GM06990 (cell line): ENCODE measurements at regions not wholly inside any gene's neighbourhood (a gene's known extent, or its start where the extent isn't known, plus 50 kb on each side); places are given as distances from the start of the nearest gene placed in this dataset.

ENCODE experiments used
- DNase-seq: peaks from one replicate; pipeline ENCODE4 v3.0.0-alpha.2; 2011; ENCODE audit not compliant: insufficient read length; ENCODE audit errors: extremely low read depth
- H3K27me3 ChIP-seq: replicated peaks from 2 replicates; pipeline ENCODE4 v1.6.0; 2011; ENCODE audit warnings: low read length; ENCODE audit not compliant: control insufficient read depth, insufficient read depth
- H3K36me3 ChIP-seq: 2 replicates; pipeline ENCODE4 v1.5.1; 2011; ENCODE audit warnings: low read length; ENCODE audit not compliant: control insufficient read depth, insufficient read depth
- H3K4me3 ChIP-seq: replicated peaks from 2 replicates; pipeline ENCODE4 v1.5.1; 2011; ENCODE audit warnings: low read depth, mild to moderate bottlenecking, control low read depth, low read length
- TF ChIP-seq, protein P1 (sequence below): IDR thresholded peaks from 2 replicates; pipeline ENCODE4 v1.5.1; 2011; ENCODE audit warnings: low read length, control low read depth, mild to moderate bottlenecking, inconsistent platforms; ENCODE audit not compliant: insufficient read depth, poor library complexity, severe bottlenecking

GRCh38 chr5:13003457-13003856 lies 941.0 kb downstream of the DNAH5 start:
- H3K36me3 ChIP-seq, result no peaks in the 10 kb centered on the region
- no peaks in the 10 kb centered on the region for H3K27me3 ChIP-seq
- TF ChIP-seq, protein P1, sequence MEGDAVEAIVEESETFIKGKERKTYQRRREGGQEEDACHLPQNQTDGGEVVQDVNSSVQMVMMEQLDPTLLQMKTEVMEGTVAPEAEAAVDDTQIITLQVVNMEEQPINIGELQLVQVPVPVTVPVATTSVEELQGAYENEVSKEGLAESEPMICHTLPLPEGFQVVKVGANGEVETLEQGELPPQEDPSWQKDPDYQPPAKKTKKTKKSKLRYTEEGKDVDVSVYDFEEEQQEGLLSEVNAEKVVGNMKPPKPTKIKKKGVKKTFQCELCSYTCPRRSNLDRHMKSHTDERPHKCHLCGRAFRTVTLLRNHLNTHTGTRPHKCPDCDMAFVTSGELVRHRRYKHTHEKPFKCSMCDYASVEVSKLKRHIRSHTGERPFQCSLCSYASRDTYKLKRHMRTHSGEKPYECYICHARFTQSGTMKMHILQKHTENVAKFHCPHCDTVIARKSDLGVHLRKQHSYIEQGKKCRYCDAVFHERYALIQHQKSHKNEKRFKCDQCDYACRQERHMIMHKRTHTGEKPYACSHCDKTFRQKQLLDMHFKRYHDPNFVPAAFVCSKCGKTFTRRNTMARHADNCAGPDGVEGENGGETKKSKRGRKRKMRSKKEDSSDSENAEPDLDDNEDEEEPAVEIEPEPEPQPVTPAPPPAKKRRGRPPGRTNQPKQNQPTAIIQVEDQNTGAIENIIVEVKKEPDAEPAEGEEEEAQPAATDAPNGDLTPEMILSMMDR, result no peak
- H3K4me3 ChIP-seq, result no peak overlapping the region
- no peak for DNase-seq

GRCh38 chr5:12999667-13000066 lies 944.8 kb downstream of the DNAH5 start:
- H3K36me3 ChIP-seq, result no peaks in the 10 kb centered on the region
- no peak overlapping the region for H3K4me3 ChIP-seq
- TF ChIP-seq, protein P1, result no peak
- DNase-seq, result no peak
- H3K27me3 ChIP-seq, result no peaks in the 10 kb centered on the region

- DNase-seq, result no peak
- TF ChIP-seq, protein P1, result no peak
- no peaks in the 10 kb centered on the region for H3K27me3 ChIP-seq
- no peak overlapping the region for H3K4me3 ChIP-seq
- H3K36me3 ChIP-seq, result no peaks in the 10 kb centered on the region
These were observed 959.3 kb downstream of the DNAH5 start for GRCh38 chr5:12985142-12985541.

DNA sequence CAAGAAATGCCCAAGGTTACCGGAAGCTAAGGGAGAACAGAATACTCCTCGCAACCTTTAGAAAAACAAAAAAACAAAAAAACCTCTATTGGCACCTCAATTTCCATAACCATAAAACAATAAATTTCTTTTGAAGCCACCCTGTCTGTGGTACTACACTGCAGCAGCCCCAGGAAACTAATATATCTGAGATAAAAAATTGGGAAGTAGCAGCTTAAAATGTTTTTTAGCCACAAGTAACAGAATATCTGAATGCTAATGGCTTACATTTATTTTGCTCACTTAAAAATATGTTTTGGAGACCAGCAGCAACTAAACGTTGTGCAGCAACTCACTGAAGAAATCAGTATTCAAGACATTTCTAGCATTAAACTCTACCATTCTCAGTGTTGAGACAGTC lies 969.6 kb downstream of the DNAH5 start:
- no peaks in the 10 kb centered on the region for H3K27me3 ChIP-seq
- H3K4me3 ChIP-seq, result no peak overlapping the region
- TF ChIP-seq, protein P1, result no peak
- no peak for DNase-seq
- H3K36me3 ChIP-seq, result no peaks in the 10 kb centered on the region

DNA sequence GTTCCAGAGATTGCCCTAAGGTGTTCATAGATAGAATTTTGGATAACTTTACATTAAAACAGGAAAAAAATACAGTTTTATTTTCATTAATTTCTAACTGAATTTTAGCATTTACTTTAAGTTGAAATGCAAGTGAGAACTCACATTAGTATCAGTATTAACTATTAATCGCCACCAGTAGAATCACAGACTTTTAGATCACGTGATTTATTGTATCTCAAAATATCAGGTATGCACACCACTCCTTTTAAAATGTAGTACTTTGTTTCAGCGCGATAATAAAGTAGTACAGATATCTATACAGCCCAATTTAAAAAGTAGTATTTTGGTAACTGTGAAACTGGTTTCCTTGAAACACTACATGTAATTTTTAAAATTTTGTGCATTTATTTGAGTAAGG lies 978.7 kb downstream of the DNAH5 start:
- no peaks in the 10 kb centered on the region for H3K27me3 ChIP-seq
- TF ChIP-seq, protein P1, result no peak
- no peak for DNase-seq
- no peak overlapping the region for H3K4me3 ChIP-seq
- no peaks in the 10 kb centered on the region for H3K36me3 ChIP-seq

DNA sequence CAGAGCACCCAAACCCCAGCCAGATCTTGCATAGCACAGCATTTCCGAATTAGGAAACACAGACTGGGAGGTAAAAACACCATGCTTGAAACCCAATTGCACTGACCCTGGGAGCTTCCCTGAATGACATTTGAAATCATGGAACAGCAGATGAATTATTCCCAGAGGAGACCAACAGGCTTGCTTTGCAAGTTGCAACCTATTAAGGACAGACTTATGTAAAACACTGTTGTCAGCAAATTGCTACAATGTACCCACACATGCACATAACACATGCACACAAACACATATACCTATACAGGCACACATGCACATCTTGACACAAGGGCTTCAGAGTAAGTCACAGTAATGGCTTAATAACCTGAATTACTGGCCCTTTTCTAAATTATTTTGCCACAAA lies 984.8 kb downstream of the DNAH5 start:
- H3K4me3 ChIP-seq, result no peak overlapping the region
- H3K36me3 ChIP-seq, result no peaks in the 10 kb centered on the region
- TF ChIP-seq, protein P1, result no peak
- no peak for DNase-seq
- no peaks in the 10 kb centered on the region for H3K27me3 ChIP-seq
